HG02981 (cell line): ENCODE measurements at regions not wholly inside any gene's neighbourhood (a gene's known extent, or its start where the extent isn't known, plus 50 kb on each side); places are given as distances from the start of the nearest gene placed in this dataset.
"Not testable (repeated sequence)": the region's sequence is repeated elsewhere in the genome, so short reads cannot be mapped to it uniquely, and the experiment has no call there.

ENCODE experiments used
- ATAC-seq: cut with Tn5 transposase; IDR thresholded peaks from one replicate; pipeline ENCODE4 v1.9.1; 2021; ENCODE audit warnings: mild to moderate bottlenecking, moderate library complexity; ENCODE audit not compliant: unreplicated experiment

- no peak for ATAC-seq
Measured at GRCh38 chr4:110424144-110424543, 51.8 kb upstream of the ENPEP start.

DNA sequence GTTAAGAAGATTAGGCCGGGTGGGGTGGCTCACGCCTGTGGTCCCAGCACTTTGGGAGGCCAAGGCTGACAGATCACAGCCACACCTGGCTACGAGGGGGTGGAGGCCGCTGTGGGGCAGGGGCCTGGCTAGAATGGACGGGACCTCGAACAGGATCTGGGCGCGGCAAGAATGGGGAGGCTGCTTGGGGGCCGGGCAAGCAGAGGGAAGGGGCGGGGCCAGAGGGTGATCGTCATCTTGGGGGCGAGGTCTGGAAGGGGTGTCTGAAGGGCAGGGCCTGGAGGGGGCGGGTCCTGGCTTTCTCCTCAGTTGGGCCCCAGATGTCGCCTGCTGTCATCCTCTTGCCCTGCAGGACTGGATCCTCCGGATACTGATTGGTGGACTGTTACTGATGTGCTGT is 57.3 kb upstream of the ENPEP start:
- no peak for ATAC-seq

- ATAC-seq: no peak
Measured at GRCh38 chr4:110417136-110417535, 58.8 kb upstream of the ENPEP start.

DNA sequence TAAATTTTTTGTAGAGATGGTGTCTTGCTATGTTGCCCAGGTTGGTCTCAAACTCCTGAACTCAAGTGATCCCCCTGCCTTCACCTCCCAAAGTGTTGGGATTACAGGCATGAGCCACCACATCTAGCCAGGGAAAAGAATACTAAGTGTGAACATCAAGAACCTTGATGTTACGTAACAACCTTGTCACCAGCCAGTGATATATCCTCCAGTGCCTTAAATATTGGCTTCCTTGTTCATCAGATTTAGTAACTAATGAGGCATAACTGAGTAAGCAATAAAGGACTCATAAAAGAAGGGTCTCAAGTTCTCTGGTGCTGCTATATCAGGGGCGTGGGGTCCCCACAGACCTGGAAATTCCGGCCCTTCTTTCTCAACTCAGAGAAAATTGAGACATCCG is 60.5 kb upstream of the ENPEP start:
- no peak for ATAC-seq

DNA sequence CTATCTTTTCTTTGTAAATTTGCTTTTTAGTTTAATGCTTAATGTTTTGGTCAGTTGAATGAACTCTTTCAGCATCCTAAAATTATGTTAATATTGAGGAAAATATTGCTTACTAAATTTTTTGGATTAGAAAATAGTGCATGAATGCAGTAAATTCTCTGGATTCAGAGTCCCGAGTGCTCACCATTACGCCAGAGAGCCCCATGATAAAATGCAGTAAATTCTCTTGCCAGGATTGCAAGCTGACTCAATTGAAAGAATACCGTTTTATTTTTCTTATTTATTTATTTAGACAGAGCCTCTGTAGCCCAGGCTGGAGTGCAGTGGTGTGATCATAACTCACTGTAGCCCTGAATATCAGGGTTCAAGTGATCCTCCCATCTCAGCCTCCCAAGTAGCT is 60.9 kb upstream of the ENPEP start:
- no peak for ATAC-seq

DNA sequence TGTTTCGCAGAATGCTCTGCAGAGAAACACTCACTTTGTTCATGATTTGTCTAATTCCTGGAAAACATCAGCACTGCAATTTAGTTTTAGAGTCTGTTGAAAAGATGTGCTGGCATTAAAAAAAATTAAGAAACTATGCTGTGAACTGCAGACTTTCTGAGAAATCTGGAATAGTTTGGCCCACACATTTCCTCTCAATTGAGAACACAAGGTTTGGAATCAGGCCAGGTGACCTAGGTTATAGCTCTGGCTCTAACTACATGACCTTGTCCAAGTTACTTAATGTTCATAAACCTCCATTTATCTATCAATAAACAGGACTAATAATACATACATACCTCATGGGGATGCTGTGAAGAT is 61.4 kb upstream of the ENPEP start:
- no peak for ATAC-seq

- ATAC-seq: not testable (repeated sequence)
Measured at GRCh38 chr4:110413807-110414560, 62.0 kb upstream of the ENPEP start.

DNA sequence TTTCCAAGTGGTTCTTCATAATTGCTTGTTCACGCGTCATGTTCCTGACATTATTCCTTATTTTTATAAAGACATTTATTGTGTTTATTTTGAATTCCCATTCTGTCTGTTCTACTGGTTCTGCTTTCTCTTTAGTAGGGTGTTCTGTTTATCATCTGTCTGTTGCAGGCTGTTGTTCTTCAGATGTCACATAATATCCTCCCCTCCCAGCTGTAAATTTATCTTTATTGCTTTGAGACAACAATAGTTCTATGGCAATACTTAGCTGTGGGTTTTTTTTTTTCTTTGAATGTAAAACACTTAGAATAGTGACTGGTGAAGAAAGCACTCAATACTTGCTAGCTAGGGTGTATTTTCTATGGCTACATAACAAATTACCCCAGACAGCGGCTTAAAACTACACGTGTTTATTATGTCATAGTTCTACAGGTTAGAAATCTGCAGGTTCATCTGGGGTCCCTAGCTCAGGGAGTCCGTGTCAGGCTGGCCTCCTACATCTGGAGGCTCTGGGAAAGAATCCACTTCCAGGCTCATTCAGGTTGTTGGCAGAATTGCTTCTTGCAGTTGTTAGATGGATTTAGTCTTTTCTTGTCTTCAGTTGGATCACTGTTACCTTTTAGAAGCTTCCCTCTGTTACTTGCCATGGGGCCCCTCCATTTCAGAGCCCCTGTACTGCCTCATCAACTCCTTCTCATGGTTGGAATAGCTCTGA is 63.4 kb upstream of the ENPEP start:
- ATAC-seq: no peak

DNA sequence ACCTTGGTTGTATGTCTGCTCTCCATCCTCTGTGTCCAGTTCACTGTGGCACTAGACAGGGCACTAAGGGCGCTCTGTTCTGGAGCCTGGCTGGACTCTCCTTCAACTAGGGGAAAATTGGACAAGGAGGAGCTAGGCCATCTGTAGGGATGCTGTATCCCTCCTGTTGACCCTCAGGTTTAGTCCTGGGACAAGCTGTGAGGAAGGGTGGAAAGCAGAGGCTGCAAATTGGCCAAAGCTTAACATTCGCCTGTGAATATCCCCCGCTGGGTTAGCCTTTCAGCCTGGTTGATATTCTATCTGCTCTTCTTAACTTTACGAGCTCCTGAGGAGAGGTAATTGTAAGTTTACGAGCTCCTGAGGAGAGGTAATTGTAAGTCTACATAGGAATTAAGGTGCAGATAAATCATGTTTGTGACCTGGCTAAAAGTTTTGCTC is 64.4 kb upstream of the ENPEP start:
- no peak for ATAC-seq

GRCh38 chr4:110410853-110411573 is 64.9 kb upstream of the ENPEP start:
- not testable (repeated sequence) for ATAC-seq

DNA sequence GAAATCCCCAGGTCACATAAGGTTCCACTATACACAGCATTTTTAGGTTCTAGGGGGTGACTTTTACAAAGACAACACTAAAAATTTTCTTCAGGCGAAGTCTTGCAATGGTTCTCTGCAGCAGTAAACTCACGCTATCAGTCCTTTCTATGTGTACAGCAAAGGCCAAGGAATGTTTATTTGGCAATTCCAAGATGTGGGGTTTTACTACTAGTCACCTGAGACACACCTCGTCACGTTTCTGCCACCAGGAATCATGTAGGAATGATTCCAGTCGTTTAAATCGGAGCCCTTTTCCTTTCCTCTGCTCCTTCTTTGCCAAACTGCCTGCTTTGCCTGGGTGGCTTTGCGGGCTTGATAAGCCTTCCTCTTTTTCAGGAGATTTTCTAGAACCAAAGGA is 75.9 kb upstream of the ENPEP start:
- ATAC-seq: no peak

- ATAC-seq: not testable (repeated sequence)
Measured at GRCh38 chr4:110399046-110399445, 76.9 kb upstream of the ENPEP start.

GRCh38 chr4:110396963-110397362 is 79.0 kb upstream of the ENPEP start:
- no peak for ATAC-seq

DNA sequence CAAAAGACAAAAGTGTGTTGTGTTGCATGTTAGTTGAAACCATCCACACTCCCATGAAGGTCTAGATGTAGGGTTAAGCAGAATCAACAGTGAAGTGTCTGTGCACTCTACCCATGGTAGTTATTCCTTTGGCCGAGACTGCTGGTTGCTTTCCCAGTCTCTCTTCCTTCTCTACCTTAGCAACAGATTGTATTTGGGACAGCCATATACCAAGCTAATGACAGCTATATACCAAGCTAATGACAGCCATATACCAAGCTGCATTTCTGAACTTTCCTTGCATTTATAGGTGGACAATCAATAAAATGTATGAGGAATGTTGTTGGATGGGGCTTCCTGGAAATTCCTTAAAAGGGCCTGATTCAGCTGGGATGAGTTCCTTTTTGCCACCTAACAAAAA is 80.5 kb upstream of the ENPEP start:
- no peak for ATAC-seq

DNA sequence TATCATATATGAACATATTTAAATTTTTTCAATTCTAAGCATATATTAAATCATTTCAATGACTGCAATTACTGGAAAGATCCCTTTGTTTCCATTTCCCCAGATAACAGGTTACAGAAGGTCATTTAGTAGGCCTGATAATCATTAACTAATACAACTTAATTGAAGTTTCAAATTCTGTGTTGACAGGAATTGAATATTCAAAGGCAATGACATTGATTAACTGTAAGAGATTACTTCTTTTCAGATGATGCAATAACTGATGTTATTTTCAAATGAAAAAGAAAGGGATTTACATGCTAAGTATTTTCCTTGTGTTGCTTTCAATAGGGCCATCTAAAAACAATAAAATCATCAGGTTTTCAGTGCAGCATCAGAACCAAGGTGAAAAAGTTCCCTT is 81.1 kb upstream of the ENPEP start:
- ATAC-seq: no peak

DNA sequence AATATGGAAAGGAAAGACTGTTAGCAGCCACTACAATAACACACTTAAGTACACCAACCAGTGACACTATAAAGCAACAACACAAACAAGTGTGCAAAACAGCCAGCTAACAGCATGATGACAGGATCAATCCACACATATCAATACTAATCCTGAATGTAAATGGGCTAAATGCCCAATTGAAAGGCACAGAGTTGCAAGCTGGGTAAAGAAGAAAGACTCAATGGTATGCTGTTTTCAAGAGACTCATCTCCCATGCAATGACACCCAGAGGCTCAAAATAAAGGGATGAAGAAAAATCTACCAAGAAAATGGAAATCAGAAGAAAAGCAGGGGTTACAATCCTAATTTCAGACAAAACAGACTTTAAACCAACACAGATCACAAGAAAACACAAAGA is 94.2 kb upstream of the ENPEP start:
- ATAC-seq: no peak

- ATAC-seq: no peak
Measured at GRCh38 chr4:110372485-110372884, 103.5 kb upstream of the ENPEP start.

DNA sequence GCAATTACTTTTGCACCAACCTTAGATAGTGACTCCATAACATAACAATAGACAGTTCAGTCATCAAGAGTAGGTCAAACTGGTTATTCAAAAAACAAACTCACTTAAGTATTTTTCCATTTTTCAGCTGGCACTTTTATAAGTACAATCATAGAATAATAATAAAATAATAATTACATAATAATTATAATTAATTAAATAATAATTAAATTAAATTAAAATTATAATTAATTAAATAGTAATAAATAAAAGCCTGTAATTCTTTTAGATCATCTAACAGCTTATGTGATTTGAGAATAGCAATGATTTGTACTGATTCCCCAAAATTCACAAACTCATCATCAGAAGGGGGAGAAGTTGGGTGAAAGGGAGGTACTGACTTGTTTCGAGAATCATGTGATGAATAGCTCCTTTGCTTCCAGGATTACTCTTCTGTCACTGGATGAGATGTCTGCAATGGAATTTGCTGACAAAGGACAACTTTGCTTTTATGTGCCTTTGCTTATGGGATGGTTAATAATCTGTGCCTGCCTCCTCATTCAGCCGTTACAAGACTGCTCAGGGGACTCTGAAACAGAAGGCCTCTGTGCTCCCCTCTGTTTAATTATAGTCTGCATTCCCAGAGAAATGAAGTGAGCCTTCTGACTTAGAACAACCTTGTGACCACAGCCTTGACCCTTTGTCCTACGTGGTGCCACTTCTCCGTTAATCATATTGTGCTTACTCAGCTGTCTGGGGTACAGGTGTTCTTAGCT is 104.8 kb upstream of the ENPEP start:
- ATAC-seq: no peak

GRCh38 chr4:110368409-110368808 is 107.5 kb upstream of the ENPEP start:
- ATAC-seq: no peak

- no peak for ATAC-seq
Measured at GRCh38 chr4:110367156-110367555, 108.8 kb upstream of the ENPEP start.

- ATAC-seq: no peak
Measured at GRCh38 chr4:110365761-110366160, 110.2 kb upstream of the ENPEP start.
